NB4 (cell line): ENCODE measurements at regions not wholly inside any gene's neighbourhood (a gene's known extent, or its start where the extent isn't known, plus 50 kb on each side); places are given as distances from the start of the nearest gene placed in this dataset.

Experiments
- DNase-seq: peaks from one replicate; pipeline ENCODE4 v3.0.0; 2010; ENCODE audit warnings: low read depth
- H3K4me3 ChIP-seq: one replicate; pipeline ENCODE4 v1.5.1; 2011; ENCODE audit warnings: mild to moderate bottlenecking, low read depth, low read length, moderate library complexity
- CTCF ChIP-seq: IDR thresholded peaks from one replicate; pipeline ENCODE4 v1.5.1; 2012; ENCODE audit warnings: low read depth, low read length
- MAX ChIP-seq: IDR thresholded peaks from 2 replicates; pipeline ENCODE4 v1.6.1; 2011; ENCODE audit warnings: low read depth, low read length
- MYC ChIP-seq: IDR thresholded peaks from 2 replicates; pipeline ENCODE4 v1.6.1; 2011; ENCODE audit warnings: low read depth, low read length
- POLR2A ChIP-seq: IDR thresholded peaks from 2 replicates; pipeline ENCODE4 v1.6.1; 2011; ENCODE audit warnings: mild to moderate bottlenecking; ENCODE audit not compliant: insufficient read length; ENCODE audit errors: extremely low read depth

GRCh38 chr9:29806937-29807618, 2233.8 kb upstream of the C9orf72 start:
- DNase-seq = no peak
- H3K4me3 ChIP-seq = no peak overlapping the region
- TF ChIP-seq POLR2A (no peak), MAX (no peak), MYC (no peak), CTCF (no peak)

GRCh38 chr9:29816954-29817703, 2243.8 kb upstream of the C9orf72 start:
- no peak for TF ChIP-seq CTCF
- TF ChIP-seq MYC = no peak
- TF ChIP-seq POLR2A = no peak
- no peak for TF ChIP-seq MAX
- no peak overlapping the region for H3K4me3 ChIP-seq
- no peak for DNase-seq

GRCh38 chr9:29822458-29822857, 2249.2 kb upstream of the C9orf72 start:
- no peak for TF ChIP-seq MAX
- no peak for TF ChIP-seq CTCF
- TF ChIP-seq POLR2A = no peak
- no peak for TF ChIP-seq MYC
- DNase-seq = no peak
- no peak overlapping the region for H3K4me3 ChIP-seq

- no peak overlapping the region for H3K4me3 ChIP-seq
- TF ChIP-seq CTCF (no peak), MAX (no peak), POLR2A (no peak), MYC (no peak)
- no peak for DNase-seq
These were observed 2253.1 kb upstream of the C9orf72 start for GRCh38 chr9:29826421-29826820.

- H3K4me3 ChIP-seq = no peak overlapping the region
- peak; percentile 58 for DNase-seq
- TF ChIP-seq MAX (no peak), CTCF (peak; percentile 58), POLR2A (no peak), MYC (no peak)
These were observed 2257.5 kb upstream of the C9orf72 start for GRCh38 chr9:29830821-29831220.
